NCI-H82 treated with DMSO at 0.1 percent for 48 hours (cell line): ENCODE measurements at regions not wholly inside any gene's neighbourhood (a gene's known extent, or its start where the extent isn't known, plus 50 kb on each side); places are given as distances from the start of the nearest gene placed in this dataset.

Source experiments
- DNase-seq: peaks from one replicate; lab custom pipeline; 2025; ENCODE audit not compliant: unreplicated experiment; lab: John Stamatoyannopoulos, UW

- no peak for DNase-seq
These were observed 214.1 kb upstream of the TLE4 start for GRCh38 chr9:79357616-79358015.

GRCh38 chr9:79360387-79361347 lies 211.1 kb upstream of the TLE4 start:
- no peak for DNase-seq

GRCh38 chr9:79362100-79363081 lies 209.4 kb upstream of the TLE4 start:
- DNase-seq, result no peak

GRCh38 chr9:79369676-79370075 lies 202.1 kb upstream of the TLE4 start:
- no peak for DNase-seq

- DNase-seq, result no peak
These were observed 200.5 kb upstream of the TLE4 start for GRCh38 chr9:79371301-79371700.

GRCh38 chr9:79371948-79372555 lies 199.7 kb upstream of the TLE4 start:
- no peak for DNase-seq

GRCh38 chr9:79377339-79377855 lies 194.4 kb upstream of the TLE4 start:
- no peak for DNase-seq

- no peak for DNase-seq
These were observed 193.7 kb upstream of the TLE4 start for GRCh38 chr9:79378107-79378506.

GRCh38 chr9:79382044-79382443 lies 189.7 kb upstream of the TLE4 start:
- DNase-seq, result no peak

GRCh38 chr9:79382458-79382857 lies 189.3 kb upstream of the TLE4 start:
- no peak for DNase-seq

- no peak for DNase-seq
These were observed 188.7 kb upstream of the TLE4 start for GRCh38 chr9:79383096-79383495.

GRCh38 chr9:79384091-79384490 lies 187.7 kb upstream of the TLE4 start:
- DNase-seq, result no peak

GRCh38 chr9:79384501-79384900 lies 187.3 kb upstream of the TLE4 start:
- DNase-seq, result no peak

- no peak for DNase-seq
These were observed 184.5 kb upstream of the TLE4 start for GRCh38 chr9:79387101-79387835.

- DNase-seq, result no peak
These were observed 181.6 kb upstream of the TLE4 start for GRCh38 chr9:79390077-79390698.

- no peak for DNase-seq
These were observed 180.7 kb upstream of the TLE4 start for GRCh38 chr9:79390781-79391770.

GRCh38 chr9:79395228-79395627 lies 176.5 kb upstream of the TLE4 start:
- no peak for DNase-seq

GRCh38 chr9:79395755-79396154 lies 176.0 kb upstream of the TLE4 start:
- DNase-seq, result no peak

GRCh38 chr9:79396168-79396567 lies 175.6 kb upstream of the TLE4 start:
- no peak for DNase-seq
